Mucosa of descending colon (tissue), 3 donors: ENCODE measurements at regions not wholly inside any gene's neighbourhood (a gene's known extent, or its start where the extent isn't known, plus 50 kb on each side); places are given as distances from the start of the nearest gene placed in this dataset.
A peak's percentile ranks its signal among the peaks of the same experiment; 100 is the strongest.

Source experiments
- ATAC-seq: fragments of 200-7000 bp; cut with Tn5 transposase; one replicate; pipeline ENCODE4 v1.9.1; 2020; ENCODE audit warnings: mild to moderate bottlenecking, moderate library complexity
- DNase-seq, 3 donors: peaks; one replicate each; pipeline ENCODE4 v3.0.0-alpha.2; 2020
- H3K36me3 ChIP-seq: fragments of 200-600 bp; one replicate; pipeline ENCODE4 v1.8.0; 2021; ENCODE audit warnings: low read depth, mild to moderate bottlenecking
- H3K4me1 ChIP-seq: fragments of 200-600 bp; one replicate; pipeline ENCODE4 v1.8.0; 2021; ENCODE audit warnings: low read depth, mild to moderate bottlenecking
- H3K4me3 ChIP-seq: fragments of 200-600 bp; one replicate; pipeline ENCODE4 v1.8.0; 2021; ENCODE audit warnings: mild to moderate bottlenecking
- H3K9me3 ChIP-seq: fragments of 200-600 bp; one replicate; pipeline ENCODE4 v1.8.0; 2021; ENCODE audit warnings: mild to moderate bottlenecking
- intact Hi-C, 2 donors: fragments of 100-400 bp; cut with DNase I in 1 of 2; cut with micrococcal nuclease in 1 of 2; formaldehyde crosslinking; loops; one replicate each; pipeline versions ENCODE4 v1.11.0 to v1.11.1; 2022; cut with DNase I, micrococcal nuclease
- TF ChIP-seq, protein P1 (sequence below): fragments of 200-600 bp; IDR thresholded peaks from one replicate; pipeline ENCODE4 v1.8.0; 2022; ENCODE audit warnings: antibody characterized with exemption, mild to moderate bottlenecking
- donor health status: DM: no; HTN: no; CAD: no; lungs with moderate emphysema.
- donor health status: DM: no; HTN: no; CAD: no.
- donor health status: DM: no; HTN: yes; CAD: no.

DNA sequence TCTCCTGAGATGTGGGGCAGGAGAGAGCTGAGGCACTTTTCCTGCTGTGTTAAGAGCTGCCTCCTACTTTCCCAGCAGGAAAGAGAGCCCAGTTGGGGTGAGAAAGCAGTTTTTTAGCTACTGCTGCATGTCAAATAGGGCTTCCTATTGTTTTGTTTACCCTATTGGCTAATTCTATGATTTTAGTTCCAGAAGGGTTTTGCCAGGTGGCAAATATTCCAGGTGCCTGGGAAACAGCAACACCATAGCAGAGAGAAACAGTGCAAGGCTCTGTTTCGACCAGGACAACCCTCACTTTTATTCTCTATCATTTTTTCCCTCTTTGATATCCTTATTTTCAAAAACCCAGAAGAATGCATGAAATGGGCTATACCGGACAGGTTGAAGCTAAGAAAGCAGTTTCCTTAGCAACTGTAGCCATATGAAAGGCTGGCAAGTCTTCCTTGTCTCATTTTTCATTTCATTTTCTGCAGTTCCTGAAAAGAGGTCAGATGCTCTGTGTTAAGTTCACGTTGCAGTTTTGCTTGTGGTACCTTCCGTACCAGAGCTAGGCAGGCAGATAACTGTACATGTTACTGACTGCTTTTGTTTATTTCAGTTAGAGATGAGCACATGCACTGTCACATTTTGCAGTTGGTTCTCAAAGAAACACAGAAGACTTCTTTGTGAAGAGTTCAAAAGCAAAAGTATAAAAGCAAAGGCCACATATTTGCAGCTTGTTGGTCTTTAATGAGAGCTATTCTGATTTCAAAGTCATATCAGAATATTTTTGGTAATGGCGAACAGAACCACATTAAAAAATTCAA lies 84.8 kb downstream of the AQP4 start:
- DNase-seq: no peak
- TF ChIP-seq, protein P1, sequence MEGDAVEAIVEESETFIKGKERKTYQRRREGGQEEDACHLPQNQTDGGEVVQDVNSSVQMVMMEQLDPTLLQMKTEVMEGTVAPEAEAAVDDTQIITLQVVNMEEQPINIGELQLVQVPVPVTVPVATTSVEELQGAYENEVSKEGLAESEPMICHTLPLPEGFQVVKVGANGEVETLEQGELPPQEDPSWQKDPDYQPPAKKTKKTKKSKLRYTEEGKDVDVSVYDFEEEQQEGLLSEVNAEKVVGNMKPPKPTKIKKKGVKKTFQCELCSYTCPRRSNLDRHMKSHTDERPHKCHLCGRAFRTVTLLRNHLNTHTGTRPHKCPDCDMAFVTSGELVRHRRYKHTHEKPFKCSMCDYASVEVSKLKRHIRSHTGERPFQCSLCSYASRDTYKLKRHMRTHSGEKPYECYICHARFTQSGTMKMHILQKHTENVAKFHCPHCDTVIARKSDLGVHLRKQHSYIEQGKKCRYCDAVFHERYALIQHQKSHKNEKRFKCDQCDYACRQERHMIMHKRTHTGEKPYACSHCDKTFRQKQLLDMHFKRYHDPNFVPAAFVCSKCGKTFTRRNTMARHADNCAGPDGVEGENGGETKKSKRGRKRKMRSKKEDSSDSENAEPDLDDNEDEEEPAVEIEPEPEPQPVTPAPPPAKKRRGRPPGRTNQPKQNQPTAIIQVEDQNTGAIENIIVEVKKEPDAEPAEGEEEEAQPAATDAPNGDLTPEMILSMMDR: no peak
- Histone ChIP-seq H3K4me3 (no peak overlapping the region), H3K4me1 (no peaks in the 10 kb centered on the region), H3K9me3 (no peaks in the 10 kb centered on the region), H3K36me3 (no peaks in the 10 kb centered on the region)
- no peak for ATAC-seq
- intact Hi-C loops: no loop called here

DNA sequence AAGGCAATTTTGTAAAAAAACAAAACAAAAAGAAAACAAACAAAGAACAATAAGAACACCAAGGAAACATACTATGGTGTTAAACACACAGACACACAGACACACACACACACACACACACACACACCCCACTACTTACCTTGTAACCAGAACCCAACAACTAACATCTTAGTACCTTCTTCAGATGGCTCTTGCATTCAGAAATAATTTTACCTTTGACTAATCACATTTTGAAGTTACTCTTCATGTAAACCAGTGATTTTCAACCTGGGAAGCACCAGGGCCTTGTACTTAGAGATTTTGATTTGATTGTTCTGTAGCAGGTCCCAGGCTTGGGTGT lies 87.5 kb downstream of the AQP4 start:
- Histone ChIP-seq H3K36me3 (no peaks in the 10 kb centered on the region), H3K9me3 (no peaks in the 10 kb centered on the region), H3K4me1 (no peaks in the 10 kb centered on the region), H3K4me3 (no peak overlapping the region)
- DNase-seq (no peak), ATAC-seq (no peak)
- TF ChIP-seq, protein P1: no peak
- intact Hi-C loops: no loop called here

DNA sequence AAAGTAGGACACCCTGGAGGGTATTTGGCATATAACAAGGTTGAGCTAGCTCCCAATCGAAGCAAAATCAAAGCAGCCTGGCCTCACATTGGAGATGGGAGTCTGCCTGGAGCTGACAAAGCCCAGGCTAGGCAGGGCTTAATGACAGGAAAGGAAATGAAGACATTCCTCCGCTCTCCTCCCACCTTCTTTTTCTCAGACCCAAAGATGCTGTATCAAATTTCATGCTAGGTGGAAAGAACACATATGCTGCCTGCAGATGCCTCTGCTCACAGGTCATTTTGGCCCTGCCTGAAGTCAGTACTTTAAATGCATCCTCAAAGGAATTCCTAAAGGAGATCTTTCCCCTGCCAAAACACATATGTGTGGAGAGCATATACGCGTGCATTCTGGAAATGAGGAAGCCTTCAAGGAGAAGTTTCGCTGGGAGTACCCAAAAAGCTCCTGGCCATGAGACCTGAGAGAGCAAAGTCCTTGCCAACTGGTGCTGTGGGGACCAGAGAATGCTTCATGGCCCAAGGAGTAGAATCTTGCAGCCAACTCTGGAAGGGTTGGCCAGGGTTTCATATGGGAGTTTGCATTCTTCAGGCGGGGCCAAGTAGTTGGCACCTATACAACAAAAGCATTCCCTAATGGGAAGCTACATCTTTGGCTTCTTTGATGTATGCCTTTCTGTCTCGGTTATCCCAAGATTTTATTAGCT lies 88.0 kb downstream of the AQP4 start:
- no peak for DNase-seq
- ATAC-seq: no peak

DNA sequence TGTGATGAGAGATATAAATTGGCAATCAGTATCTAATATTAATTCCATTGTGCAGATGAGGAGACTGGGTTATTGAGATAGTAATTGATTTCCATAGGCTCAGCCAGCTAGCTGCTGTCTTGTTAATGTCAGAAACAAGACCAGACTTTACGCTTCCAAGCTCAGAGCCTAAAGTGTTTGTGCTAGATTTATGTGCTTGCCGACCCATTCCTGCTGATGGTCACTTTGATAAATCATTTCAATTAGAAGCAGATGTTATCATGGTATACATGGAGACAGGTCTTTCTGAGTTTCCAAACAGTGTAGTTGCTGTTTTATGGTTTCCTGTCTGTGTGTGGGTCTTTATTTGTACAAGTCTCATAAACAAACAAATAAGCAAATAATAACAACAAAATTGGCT lies 92.8 kb downstream of the AQP4 start:
- no peaks in the 10 kb centered on the region for H3K36me3 ChIP-seq
- intact Hi-C loops: no loop called here
- H3K4me1 ChIP-seq: no peaks in the 10 kb centered on the region
- TF ChIP-seq, protein P1: no peak
- no peak overlapping the region for H3K4me3 ChIP-seq
- no peaks in the 10 kb centered on the region for H3K9me3 ChIP-seq
- DNase-seq: no peak
- no peak for ATAC-seq

More for the DNA sequence above, 88.0 kb downstream of the AQP4 start:
- Histone ChIP-seq H3K9me3 (no peaks in the 10 kb centered on the region), H3K4me3 (no peak overlapping the region), H3K4me1 (no peaks in the 10 kb centered on the region), H3K36me3 (no peaks in the 10 kb centered on the region)
- intact Hi-C loops: no loop called here
- TF ChIP-seq, protein P1: no peak

DNA sequence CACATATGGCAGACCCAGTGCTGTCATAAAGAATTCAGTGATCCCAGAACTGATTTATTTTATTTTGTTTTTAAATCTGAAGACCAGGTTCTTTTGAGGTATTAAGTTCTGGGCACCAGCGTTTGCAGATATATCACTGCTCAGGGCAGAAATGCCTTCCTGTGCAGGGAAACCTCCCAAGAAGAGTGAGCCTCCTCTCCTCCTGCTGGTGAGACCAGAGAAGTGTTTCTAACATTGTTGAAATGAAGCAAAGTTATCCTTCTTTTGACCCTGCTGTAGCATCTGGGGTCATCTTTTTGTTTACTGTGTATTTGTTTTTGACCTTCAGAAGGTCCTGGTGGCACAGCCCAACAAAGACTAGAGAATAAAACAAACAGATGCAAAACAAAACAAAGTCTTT lies 94.0 kb downstream of the AQP4 start:
- peak in 1 of 3 donors; percentile 18 for DNase-seq
- intact Hi-C loops: no loop called here

More for the DNA sequence above, 94.0 kb downstream of the AQP4 start:
- TF ChIP-seq, protein P1: no peak
- Histone ChIP-seq H3K36me3 (no peaks in the 10 kb centered on the region), H3K4me1 (no peaks in the 10 kb centered on the region), H3K9me3 (no peaks in the 10 kb centered on the region), H3K4me3 (no peak overlapping the region)
- ATAC-seq: peak; percentile 45
